LNCaP clone FGC (cell line): ENCODE measurements at regions not wholly inside any gene's neighbourhood (a gene's known extent, or its start where the extent isn't known, plus 50 kb on each side); places are given as distances from the start of the nearest gene placed in this dataset.
A peak's percentile ranks its signal among the peaks of the same experiment; 100 is the strongest.

Experiments used
- DNase-seq: peaks from one replicate; pipeline ENCODE4 v3.0.0-alpha.2; 2011; ENCODE audit warnings: low read depth
- H3K4me3 ChIP-seq: 2 replicates; pipeline ENCODE4 v1.5.1; 2011; ENCODE audit warnings: mild to moderate bottlenecking, low read depth, low read length, control low read depth
- CTCF ChIP-seq: IDR thresholded peaks from 2 replicates; pipeline ENCODE4 v1.5.1; 2012; ENCODE audit warnings: mild to moderate bottlenecking; ENCODE audit not compliant: control insufficient read depth, insufficient read depth; ENCODE audit errors: extremely low read depth

DNA sequence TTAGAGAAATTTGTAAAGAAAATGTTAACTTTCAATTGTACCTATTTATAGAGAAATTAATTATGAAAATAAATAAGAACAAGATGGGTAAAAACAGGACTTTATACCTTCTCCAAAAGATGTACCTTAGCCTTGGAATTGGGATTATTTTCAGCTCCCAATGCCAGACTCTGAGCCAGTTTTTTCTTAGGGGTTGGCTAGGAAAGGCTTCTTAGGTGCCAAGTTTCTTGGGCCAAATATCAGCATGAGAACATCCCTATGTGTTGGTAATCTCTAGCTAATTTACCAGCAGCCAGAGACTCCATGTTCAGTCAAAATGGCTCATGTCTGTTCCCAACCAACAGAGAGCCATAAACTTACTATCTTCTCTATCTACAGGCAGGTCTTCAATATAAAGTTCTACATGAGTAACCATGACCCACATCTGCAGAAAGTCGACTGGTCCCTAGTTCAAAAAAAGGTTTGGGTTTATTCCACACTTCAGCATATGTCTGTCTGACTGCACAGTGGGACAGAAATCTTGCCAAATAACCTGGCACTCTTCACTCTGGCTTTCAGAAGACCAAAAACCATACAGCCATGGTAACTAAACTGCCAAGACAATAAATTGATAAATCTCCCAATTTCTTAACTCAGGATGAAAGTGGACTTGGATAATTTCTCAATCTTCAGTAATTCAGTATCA lies 380.5 kb upstream of the RASGEF1B start:
- no peak for TF ChIP-seq CTCF

GRCh38 chr4:81850701-81851100 lies 379.0 kb upstream of the RASGEF1B start:
- no peak for DNase-seq
- no peak for TF ChIP-seq CTCF
- no peak overlapping the region for H3K4me3 ChIP-seq

More for the DNA sequence above, 380.5 kb upstream of the RASGEF1B start:
- H3K4me3 ChIP-seq = no peak overlapping the region
- no peak for DNase-seq

- no peak overlapping the region for H3K4me3 ChIP-seq
- no peak for TF ChIP-seq CTCF
- no peak for DNase-seq
Observed at GRCh38 chr4:81845761-81846160, 374.1 kb upstream of the RASGEF1B start.

DNA sequence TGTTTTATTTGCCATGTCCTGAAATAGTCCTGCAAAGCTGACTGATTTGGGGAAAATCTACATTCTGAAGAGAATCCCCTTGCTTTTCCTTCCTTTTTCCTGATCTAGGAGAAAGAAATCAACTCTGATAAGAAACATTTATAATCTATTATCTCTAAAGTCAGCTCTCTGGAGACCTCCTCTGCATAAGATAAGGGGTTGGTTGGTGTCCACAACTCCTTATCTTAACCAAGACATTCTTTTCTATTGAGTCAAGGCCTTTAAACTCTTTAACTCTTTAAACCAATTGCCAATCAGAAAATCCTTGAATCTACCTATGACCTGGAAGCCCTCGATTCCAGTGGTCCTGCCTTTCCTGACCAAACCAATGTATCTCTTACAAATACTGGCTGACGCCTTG lies 373.6 kb upstream of the RASGEF1B start:
- no peak for DNase-seq
- TF ChIP-seq CTCF = no peak
- no peak overlapping the region for H3K4me3 ChIP-seq

GRCh38 chr4:81844717-81845116 lies 373.0 kb upstream of the RASGEF1B start:
- DNase-seq = peak; percentile 22
- H3K4me3 ChIP-seq = no peak overlapping the region
- peak; percentile 83 for TF ChIP-seq CTCF

- TF ChIP-seq CTCF = no peak
- H3K4me3 ChIP-seq = no peak overlapping the region
- no peak for DNase-seq
Observed at GRCh38 chr4:81839347-81840042, 367.8 kb upstream of the RASGEF1B start.
